ENCODE measurements at regions not wholly inside any gene's neighbourhood (a gene's known extent, or its start where the extent isn't known, plus 50 kb on each side); places are given as distances from the start of the nearest gene placed in this dataset.

DNA sequence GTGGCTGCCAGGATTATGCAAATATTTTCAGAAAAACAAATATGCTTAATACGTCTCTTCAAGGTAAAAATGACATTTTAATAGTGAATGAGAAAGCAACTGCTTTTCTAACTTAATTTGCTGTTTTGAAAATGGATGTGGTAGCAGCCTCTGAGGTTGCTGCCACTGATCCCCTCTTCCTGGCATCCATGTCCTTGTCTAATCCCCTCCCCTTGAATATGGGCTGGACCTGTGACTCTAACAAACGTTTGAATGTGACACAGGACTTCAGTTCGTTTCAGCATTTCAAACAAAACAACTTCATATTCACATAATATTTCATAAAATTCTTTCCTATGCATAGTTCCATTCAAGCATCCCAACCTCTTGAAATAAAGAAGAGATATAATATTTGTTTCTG, 64.2 kb upstream of the SLC38A2 start:
- H4K8ac ChIP-seq (ENCODE audit: extremely low read depth, insufficient read depth, low read length), result no peak overlapping the region
- ChIA-PET POLR2A (ENCODE audit: partially characterized antibody) (no interaction called here), CTCF (ENCODE audit: partially characterized antibody) (no interaction called here)
- H4K20me1 ChIP-seq (replicated peaks in 1 of 2; ENCODE audit: control insufficient read depth in 1 of 2, insufficient read depth in 2 of 2, low read length in 2 of 2), result peaks cover 0 to 2% of the 10 kb centered on the region in 2 experiments
- H2AFZ ChIP-seq (ENCODE audit: low read length), result no peak overlapping the region
- H4K91ac ChIP-seq (replicated peaks; ENCODE audit: insufficient read length, low read length), result no peak overlapping the region
- H3K56ac ChIP-seq (replicated peaks; ENCODE audit: insufficient read length, low read depth, low read length), result no peak overlapping the region
- no peaks in the 10 kb centered on the region for H3K9me3 ChIP-seq (ENCODE audit: insufficient read depth in 2 of 2, low read depth in 1 of 2, low read length in 1 of 2)
- H2BK15ac ChIP-seq (ENCODE audit: low read length), result no peak overlapping the region
- H3K4me1 ChIP-seq (replicated peaks in 1 of 4; ENCODE audit: control insufficient read depth in 3 of 4, insufficient read depth in 4 of 4, low read length in 3 of 4), result no peaks in the 10 kb centered on the region
- no peak overlapping the region for H3K14ac ChIP-seq (ENCODE audit: insufficient read length)
- no peaks in the 10 kb centered on the region for H3K79me1 ChIP-seq (ENCODE audit: low read depth, low read length)
- WGBS, 2 experiments (ENCODE audit: extremely low coverage in 1 of 2, insufficient coverage in 1 of 2, insufficient read length in 1 of 2, insufficient replicate concordance in 2 of 2, low coverage in 1 of 2, low lambda C conversion rate in 2 of 2, missing lambda C conversion rate in 1 of 2), result 72% methylated on average over 3 of the region's 3 CpGs; no CpG with 5 or more reads in 1 of the 2 experiments
- TF ChIP-seq FOSL1 (IDR thresholded peaks at IDR 0.05; ENCODE audit: insufficient read depth, low read depth, low read length) (no peak), HDAC6 (IDR thresholded peaks at IDR 0.05; ENCODE audit: low read depth, low read length) (no peak), TAF1 (IDR thresholded peaks at IDR 0.05; ENCODE audit: low read depth, low read length) (no peak)
- DNase-seq (ENCODE audit: low read depth in 1 of 2, low spot score in 2 of 2) (no peak), FAIRE-seq (no peak)
- no peak overlapping the region for H2AK5ac ChIP-seq (ENCODE audit: low read depth, low read length)
- no peak overlapping the region for H2BK120ac ChIP-seq (replicated peaks; ENCODE audit: low read depth, low read length)
- no peaks in the 10 kb centered on the region; the same call in 1 of the 2 replicates for H3K23me2 ChIP-seq (ENCODE audit: low read depth, low read length)
- H3K36me3 ChIP-seq (ENCODE audit: control insufficient read depth in 2 of 4, insufficient read depth in 4 of 4, low read length in 3 of 4), result no peaks in the 10 kb centered on the region
- no peak overlapping the region for H2BK5ac ChIP-seq (ENCODE audit: low read depth, low read length)
- no peak overlapping the region for H3K4me3 ChIP-seq (ENCODE audit: extremely low read depth in 1 of 4, insufficient read depth in 2 of 4, low read depth in 3 of 4, low read length in 4 of 4)
- H2BK12ac ChIP-seq (ENCODE audit: low read depth, low read length), result no peak overlapping the region
- H3K9ac ChIP-seq (replicated peaks in 1 of 4; ENCODE audit: extremely low read depth in 1 of 4, low read depth in 3 of 4, low read length in 3 of 4), result no peak overlapping the region
- H3K79me2 ChIP-seq (ENCODE audit: control insufficient read depth in 1 of 2, insufficient read depth in 2 of 2, low read length in 2 of 2), result no peaks in the 10 kb centered on the region
- H4K5ac ChIP-seq (ENCODE audit: insufficient read length, low read depth, low read length), result no peak overlapping the region
- H3K18ac ChIP-seq (ENCODE audit: extremely low read depth, low read length), result no peak overlapping the region
- no peak overlapping the region for H3K4me2 ChIP-seq (ENCODE audit: insufficient read depth in 1 of 2, low read depth in 2 of 2, low read length in 2 of 2)
- no peak overlapping the region for H2BK20ac ChIP-seq (ENCODE audit: low read length)
- no peak overlapping the region for H3K23ac ChIP-seq (ENCODE audit: insufficient read length)
- no peak overlapping the region for H3K27ac ChIP-seq (ENCODE audit: low read depth, low read length)
- no peak overlapping the region for H3K4ac ChIP-seq (replicated peaks; ENCODE audit: insufficient read length, low read depth, low read length)
- no peaks in the 10 kb centered on the region for H3K27me3 ChIP-seq (replicated peaks in 1 of 4; ENCODE audit: control insufficient read depth in 3 of 4, extremely low read depth in 1 of 4, insufficient read depth in 3 of 4, low read length in 3 of 4)
